Trophoblast cell (in vitro differentiated cells and primary cell): ENCODE measurements at regions not wholly inside any gene's neighbourhood (a gene's known extent, or its start where the extent isn't known, plus 50 kb on each side); places are given as distances from the start of the nearest gene placed in this dataset.

Experiments used
- DNase-seq, 2 donors: peaks; one replicate each; pipeline ENCODE4 v3.0.0-alpha.2; 2016
- H2AFZ ChIP-seq: 2 replicates; pipeline ENCODE4 v1.6.1; 2013; ENCODE audit warnings: low read length, moderate library complexity, mild to moderate bottlenecking; ENCODE audit not compliant: insufficient read depth, poor library complexity
- H2AK5ac ChIP-seq: 2 replicates; pipeline ENCODE4 v1.6.1; 2013; ENCODE audit warnings: mild to moderate bottlenecking, low read length
- H2BK120ac ChIP-seq: 2 replicates; pipeline ENCODE4 v1.6.1; 2013; ENCODE audit warnings: low read length, mild to moderate bottlenecking, moderate library complexity; ENCODE audit not compliant: insufficient read depth, poor library complexity
- H2BK12ac ChIP-seq: 2 replicates; pipeline ENCODE4 v1.6.1; 2013; ENCODE audit warnings: mild to moderate bottlenecking, low read length, moderate library complexity
- H2BK5ac ChIP-seq: 2 replicates; pipeline ENCODE4 v1.6.1; 2013; ENCODE audit warnings: low read length, low read depth, moderate library complexity, mild to moderate bottlenecking; ENCODE audit not compliant: poor library complexity
- H3K14ac ChIP-seq: 2 replicates; pipeline ENCODE4 v1.6.1; 2013; ENCODE audit warnings: mild to moderate bottlenecking, low read length
- H3K18ac ChIP-seq: 2 replicates; pipeline ENCODE4 v1.6.1; 2013; ENCODE audit warnings: mild to moderate bottlenecking, low read length
- H3K23ac ChIP-seq: 2 replicates; pipeline ENCODE4 v1.6.1; 2013; ENCODE audit warnings: low read length
- H3K27ac ChIP-seq: 2 replicates; pipeline ENCODE4 v1.5.1; 2013; ENCODE audit warnings: low read depth, mild to moderate bottlenecking, inconsistent platforms, low read length, moderate library complexity
- H3K27me3 ChIP-seq: 2 replicates; pipeline ENCODE4 v1.6.1; 2013; ENCODE audit warnings: inconsistent platforms, mild to moderate bottlenecking, low read length, moderate library complexity; ENCODE audit not compliant: insufficient read depth
- H3K36me3 ChIP-seq, 2 experiments: 1 replicate in 1 of 2; 2 replicates in 1 of 2; pipeline ENCODE4 v1.6.1; 2013; ENCODE audit warnings: low read length in 2 of 2, mild to moderate bottlenecking in 2 of 2, moderate library complexity in 1 of 2; ENCODE audit not compliant: insufficient read depth in 2 of 2, control insufficient read depth in 1 of 2
- H3K4ac ChIP-seq: 2 replicates; pipeline ENCODE4 v1.6.1; 2013; ENCODE audit warnings: low read depth, mild to moderate bottlenecking, low read length, moderate library complexity
- H3K4me1 ChIP-seq, 2 experiments: 1 replicate in 1 of 2; 2 replicates in 1 of 2; pipeline ENCODE4 v1.6.1; 2013; ENCODE audit warnings: low read length in 2 of 2, mild to moderate bottlenecking in 2 of 2, moderate library complexity in 1 of 2; ENCODE audit not compliant: insufficient read depth in 2 of 2, control insufficient read depth in 1 of 2
- H3K4me2 ChIP-seq: 2 replicates; pipeline ENCODE4 v1.6.1; 2013; ENCODE audit warnings: inconsistent platforms, mild to moderate bottlenecking, low read length, moderate library complexity
- H3K4me3 ChIP-seq: 2 replicates; pipeline ENCODE4 v1.5.1; 2013; ENCODE audit warnings: mild to moderate bottlenecking, low read depth, low read length, inconsistent platforms
- H3K79me1 ChIP-seq: one replicate; pipeline ENCODE4 v1.6.1; 2013; ENCODE audit warnings: low read length
- H3K79me2 ChIP-seq: 2 replicates; pipeline ENCODE4 v1.6.1; 2013; ENCODE audit warnings: low read length, mild to moderate bottlenecking; ENCODE audit not compliant: control insufficient read depth, insufficient read depth, poor library complexity
- H3K9ac ChIP-seq: 2 replicates; pipeline ENCODE4 v1.6.1; 2013; ENCODE audit warnings: mild to moderate bottlenecking, low read length
- H3K9me3 ChIP-seq: 2 replicates; pipeline ENCODE4 v1.6.1; 2013; ENCODE audit warnings: low read depth, mild to moderate bottlenecking, control low read depth, inconsistent platforms, low read length; ENCODE audit not compliant: insufficient read depth
- H4K12ac ChIP-seq: 2 replicates; pipeline ENCODE4 v1.6.1; 2013; ENCODE audit warnings: low read depth, mild to moderate bottlenecking, low read length, moderate library complexity
- H4K8ac ChIP-seq: 2 replicates; pipeline ENCODE4 v1.6.1; 2013; ENCODE audit warnings: low read depth, mild to moderate bottlenecking, low read length, moderate library complexity
- H4K91ac ChIP-seq: one replicate; pipeline ENCODE4 v1.6.1; 2013; ENCODE audit warnings: low read depth, mild to moderate bottlenecking, low read length, moderate library complexity
- WGBS: extraction: QIAGEN DNeasy Blood & Tissue Kit; methylation state at CpG from one replicate; pipeline ENCODE4 v1.1.7; 2013; ENCODE audit warnings: missing lambda C conversion rate; ENCODE audit not compliant: insufficient read length, insufficient coverage; ENCODE audit errors: extremely low coverage; 5-methylcytosine and 5-hydroxymethylcytosine counted together

DNA sequence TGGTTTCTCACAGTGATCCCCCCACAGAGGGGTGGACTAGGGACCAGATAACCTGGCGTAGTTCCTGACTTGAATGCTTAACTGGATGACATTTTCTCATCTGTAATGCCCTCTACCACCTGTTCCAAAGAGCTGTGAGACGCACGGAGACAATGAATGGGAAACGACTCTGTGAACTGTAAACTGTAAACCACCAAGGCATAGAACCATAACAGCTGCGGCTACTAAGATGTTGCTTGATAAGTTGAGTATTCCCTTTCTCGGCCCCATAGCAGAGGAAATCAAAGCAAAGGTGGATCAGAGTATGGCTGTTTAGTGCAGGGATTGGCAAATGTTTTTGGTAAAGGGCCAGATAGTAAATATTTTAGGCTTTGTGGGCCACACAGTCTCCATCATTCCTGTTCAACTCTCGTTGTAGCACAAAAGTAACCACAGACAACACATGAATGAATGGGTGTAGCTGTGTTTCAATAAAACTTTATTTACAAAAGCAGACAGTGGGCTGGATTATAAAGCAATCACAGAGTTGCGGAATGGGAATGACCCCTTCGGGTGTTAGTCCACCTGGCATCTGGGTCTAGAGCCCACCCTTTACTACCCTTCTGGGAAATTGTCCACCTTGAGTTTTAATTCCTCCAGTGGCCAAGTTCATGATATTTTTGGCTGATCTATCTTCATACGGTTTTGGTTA lies 315.2 kb downstream of the RPS6KC1 start:
- WGBS = no CpG with 5 or more reads among the region's 10 CpGs

DNA sequence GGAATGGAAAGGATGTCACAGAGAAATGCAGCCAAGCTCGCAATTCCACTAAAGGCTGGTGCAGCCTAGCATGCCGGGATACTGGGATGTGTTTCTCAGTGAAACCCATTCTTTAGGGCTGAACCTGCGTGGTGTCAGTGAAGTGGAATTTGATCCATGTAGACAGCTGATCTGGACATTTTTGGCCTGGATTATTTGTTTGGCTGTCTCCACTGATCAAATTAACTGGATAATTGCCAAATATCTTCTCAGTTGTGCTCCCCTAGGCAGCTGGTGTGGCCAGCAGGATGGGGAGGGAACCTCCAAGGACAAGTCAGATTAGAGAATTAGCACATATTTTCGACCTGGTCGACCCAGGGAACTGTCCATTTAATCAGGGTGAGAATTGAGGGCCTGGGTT lies 318.4 kb downstream of the RPS6KC1 start:
- H3K4me1 ChIP-seq = no peaks in the 10 kb centered on the region
- no peak overlapping the region for H2BK120ac ChIP-seq
- H3K18ac ChIP-seq = no peak overlapping the region
- no peak overlapping the region for H4K91ac ChIP-seq
- H4K12ac ChIP-seq = no peak overlapping the region
- H3K79me1 ChIP-seq = no peaks in the 10 kb centered on the region
- H2AFZ ChIP-seq = no peak overlapping the region
- H3K27ac ChIP-seq = no peak overlapping the region
- H3K4ac ChIP-seq = no peak overlapping the region
- H4K8ac ChIP-seq = no peak overlapping the region
- H3K9me3 ChIP-seq = no peaks in the 10 kb centered on the region
- H3K4me3 ChIP-seq = no peak overlapping the region
- H3K9ac ChIP-seq = no peak overlapping the region
- no peak overlapping the region for H2BK5ac ChIP-seq
- no peak overlapping the region for H2BK12ac ChIP-seq
- H3K79me2 ChIP-seq = no peaks in the 10 kb centered on the region
- no peak overlapping the region for H3K14ac ChIP-seq
- DNase-seq = no peak
- no peaks in the 10 kb centered on the region for H3K27me3 ChIP-seq
- WGBS = no CpG with 5 or more reads among the region's 5 CpGs
- no peak overlapping the region for H3K23ac ChIP-seq
- H3K36me3 ChIP-seq = no peaks in the 10 kb centered on the region
- no peak overlapping the region for H2AK5ac ChIP-seq
- no peak overlapping the region for H3K4me2 ChIP-seq

More for the DNA sequence above, 315.2 kb downstream of the RPS6KC1 start:
- no peak overlapping the region for H2AFZ ChIP-seq
- H3K27ac ChIP-seq = no peak overlapping the region
- H2BK120ac ChIP-seq = no peak overlapping the region
- H2BK12ac ChIP-seq = no peak overlapping the region
- no peak overlapping the region for H3K4me2 ChIP-seq
- H3K4me1 ChIP-seq = no peaks in the 10 kb centered on the region
- H2AK5ac ChIP-seq = no peak overlapping the region
- H3K9ac ChIP-seq = no peak overlapping the region
- no peak for DNase-seq
- H3K79me2 ChIP-seq = no peaks in the 10 kb centered on the region
- H3K14ac ChIP-seq = no peak overlapping the region
- no peak overlapping the region for H3K23ac ChIP-seq
- no peak overlapping the region for H4K91ac ChIP-seq
- no peaks in the 10 kb centered on the region for H3K9me3 ChIP-seq
- no peaks in the 10 kb centered on the region for H3K36me3 ChIP-seq
- H2BK5ac ChIP-seq = no peak overlapping the region
- H3K4ac ChIP-seq = no peak overlapping the region
- H3K27me3 ChIP-seq = no peaks in the 10 kb centered on the region
- H3K4me3 ChIP-seq = no peak overlapping the region
- no peaks in the 10 kb centered on the region for H3K79me1 ChIP-seq
- no peak overlapping the region for H4K12ac ChIP-seq
- H3K18ac ChIP-seq = no peak overlapping the region
- no peak overlapping the region for H4K8ac ChIP-seq

DNA sequence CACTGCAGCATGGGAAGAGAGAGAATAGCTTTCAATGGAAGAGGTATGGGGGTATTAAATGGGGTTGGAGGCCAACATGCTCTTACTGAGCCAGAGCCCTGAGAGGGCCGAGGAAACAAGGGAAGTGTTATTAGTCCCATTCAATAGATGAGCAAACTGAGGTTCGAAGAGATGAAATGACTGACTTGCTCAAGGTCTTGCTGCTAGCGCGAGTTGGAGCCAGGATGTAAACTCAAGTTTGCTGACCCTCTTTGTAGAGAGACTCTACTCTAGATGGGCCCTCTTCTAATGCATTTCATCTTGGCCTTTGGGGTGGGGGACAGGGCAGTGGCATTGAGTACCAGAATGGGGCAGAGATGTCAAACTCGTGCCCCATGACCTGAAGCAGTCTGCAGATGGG lies 319.5 kb downstream of the RPS6KC1 start:
- Histone ChIP-seq H2BK12ac (no peak overlapping the region), H4K91ac (no peak overlapping the region), H3K79me2 (no peaks in the 10 kb centered on the region), H3K79me1 (no peaks in the 10 kb centered on the region), H4K8ac (no peak overlapping the region), H3K4me3 (no peak overlapping the region), H3K23ac (no peak overlapping the region), H2BK5ac (no peak overlapping the region), H2BK120ac (no peak overlapping the region), H3K4me2 (no peak overlapping the region), H3K4ac (no peak overlapping the region), H3K9ac (no peak overlapping the region), H3K14ac (no peak overlapping the region), H3K36me3 (no peaks in the 10 kb centered on the region), H3K27me3 (no peaks in the 10 kb centered on the region), H3K27ac (no peak overlapping the region), H3K18ac (no peak overlapping the region), H4K12ac (no peak overlapping the region), H3K4me1 (no peaks in the 10 kb centered on the region), H2AFZ (no peak overlapping the region), H2AK5ac (no peak overlapping the region), H3K9me3 (no peaks in the 10 kb centered on the region)
- WGBS = no CpG with 5 or more reads among the region's 5 CpGs
- no peak for DNase-seq

DNA sequence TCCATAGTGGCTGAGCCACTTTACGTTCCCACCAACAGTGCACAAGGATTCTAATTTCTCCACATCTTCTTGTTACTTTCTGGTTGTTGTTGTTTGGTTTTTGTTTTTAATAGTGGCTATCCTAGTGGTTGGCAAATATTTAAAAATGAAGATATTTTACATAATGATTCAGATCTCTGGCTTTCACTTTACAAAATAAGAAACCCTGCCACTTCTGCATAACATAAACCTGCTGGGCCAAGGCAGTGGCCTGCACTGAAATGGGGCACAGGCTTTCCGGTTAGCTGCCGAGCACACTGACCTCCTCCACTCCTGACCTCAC lies 320.4 kb downstream of the RPS6KC1 start:
- H3K79me1 ChIP-seq = no peaks in the 10 kb centered on the region
- H3K14ac ChIP-seq = no peak overlapping the region
- no peak overlapping the region for H2AFZ ChIP-seq
- no peak for DNase-seq
- H3K9ac ChIP-seq = no peak overlapping the region
- no peak overlapping the region for H3K18ac ChIP-seq
- no peak overlapping the region for H3K4me2 ChIP-seq
- H4K12ac ChIP-seq = no peak overlapping the region
- no peak overlapping the region for H2AK5ac ChIP-seq
- H3K27ac ChIP-seq = no peak overlapping the region
- H2BK5ac ChIP-seq = no peak overlapping the region
- H3K9me3 ChIP-seq = no peaks in the 10 kb centered on the region
- H2BK12ac ChIP-seq = no peak overlapping the region
- H3K4me3 ChIP-seq = no peak overlapping the region
- H3K4ac ChIP-seq = no peak overlapping the region
- no peak overlapping the region for H3K23ac ChIP-seq
- no peaks in the 10 kb centered on the region for H3K27me3 ChIP-seq
- H4K91ac ChIP-seq = no peak overlapping the region
- H2BK120ac ChIP-seq = no peak overlapping the region
- H3K79me2 ChIP-seq = no peaks in the 10 kb centered on the region
- H4K8ac ChIP-seq = no peak overlapping the region
- no CpG with 5 or more reads among the region's 3 CpGs for WGBS
- H3K36me3 ChIP-seq = no peaks in the 10 kb centered on the region
- peaks cover under 1% of the 10 kb centered on the region in 2 experiments for H3K4me1 ChIP-seq
